Colonic mucosa (tissue), 4 donors: ENCODE measurements at regions not wholly inside any gene's neighbourhood (a gene's known extent, or its start where the extent isn't known, plus 50 kb on each side); places are given as distances from the start of the nearest gene placed in this dataset.

Experiments
- DNase-seq: peaks from one replicate; pipeline ENCODE4 v3.0.0-alpha.2; 2020
- H3K27ac ChIP-seq: fragments of 200-600 bp; one replicate; pipeline ENCODE4 v1.8.0; 2021
- H3K27me3 ChIP-seq: fragments of 200-600 bp; one replicate; pipeline ENCODE4 v1.8.0; 2021
- H3K36me3 ChIP-seq: fragments of 200-600 bp; one replicate; pipeline ENCODE4 v1.8.0; 2021
- H3K4me1 ChIP-seq: fragments of 200-600 bp; one replicate; pipeline ENCODE4 v1.8.0; 2021; ENCODE audit warnings: mild to moderate bottlenecking
- H3K4me3 ChIP-seq: fragments of 200-600 bp; one replicate; pipeline ENCODE4 v1.8.0; 2021
- H3K9ac ChIP-seq, 2 donors: one replicate each; pipeline ENCODE4 v1.7.0; 2013; ENCODE audit warnings: control low read depth in 2 of 2, low read depth in 2 of 2, low read length in 2 of 2
- H3K9me3 ChIP-seq: fragments of 200-600 bp; one replicate; pipeline ENCODE4 v1.8.0; 2021
- intact Hi-C: fragments of 100-400 bp; cut with DNase I; formaldehyde crosslinking; loops from one replicate; pipeline ENCODE4 v1.14.1; 2022
- TF ChIP-seq, protein P1 (sequence below): fragments of 200-600 bp; IDR thresholded peaks from one replicate; pipeline ENCODE4 v1.8.0; 2022; ENCODE audit warnings: antibody characterized with exemption, mild to moderate bottlenecking
- donor health status: healthy.
- donor health status: DM: no; HTN: no; CAD: no.
- donor health status: DM: no; HTN: no; CAD: no.

DNA sequence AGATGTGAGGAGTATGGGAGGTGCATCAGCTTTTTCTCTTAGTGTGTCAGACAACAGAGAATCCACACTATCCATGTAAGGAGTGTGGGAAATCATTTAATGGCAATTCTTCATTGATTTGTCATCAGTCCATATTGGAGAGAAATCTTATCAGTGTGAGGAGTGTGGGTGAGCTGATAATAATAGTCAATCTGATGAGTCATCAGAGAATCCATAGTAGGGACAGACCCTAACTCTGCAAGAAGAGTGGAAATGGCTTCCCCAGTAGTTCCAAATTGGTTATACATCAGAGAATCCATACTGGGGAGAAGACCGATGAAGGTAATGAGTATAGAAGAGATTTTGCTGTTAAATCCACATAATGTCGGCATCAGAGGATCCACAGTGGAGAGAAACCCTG lies 150.5 kb upstream of the THUMPD2 start:
- Histone ChIP-seq H3K27me3 (no peaks in the 10 kb centered on the region), H3K36me3 (no peaks in the 10 kb centered on the region), H3K9ac (no peak overlapping the region), H3K9me3 (no peaks in the 10 kb centered on the region), H3K27ac (no peak overlapping the region), H3K4me3 (no peak overlapping the region), H3K4me1 (no peaks in the 10 kb centered on the region)
- intact Hi-C loops = no loop called here
- TF ChIP-seq, protein P1, sequence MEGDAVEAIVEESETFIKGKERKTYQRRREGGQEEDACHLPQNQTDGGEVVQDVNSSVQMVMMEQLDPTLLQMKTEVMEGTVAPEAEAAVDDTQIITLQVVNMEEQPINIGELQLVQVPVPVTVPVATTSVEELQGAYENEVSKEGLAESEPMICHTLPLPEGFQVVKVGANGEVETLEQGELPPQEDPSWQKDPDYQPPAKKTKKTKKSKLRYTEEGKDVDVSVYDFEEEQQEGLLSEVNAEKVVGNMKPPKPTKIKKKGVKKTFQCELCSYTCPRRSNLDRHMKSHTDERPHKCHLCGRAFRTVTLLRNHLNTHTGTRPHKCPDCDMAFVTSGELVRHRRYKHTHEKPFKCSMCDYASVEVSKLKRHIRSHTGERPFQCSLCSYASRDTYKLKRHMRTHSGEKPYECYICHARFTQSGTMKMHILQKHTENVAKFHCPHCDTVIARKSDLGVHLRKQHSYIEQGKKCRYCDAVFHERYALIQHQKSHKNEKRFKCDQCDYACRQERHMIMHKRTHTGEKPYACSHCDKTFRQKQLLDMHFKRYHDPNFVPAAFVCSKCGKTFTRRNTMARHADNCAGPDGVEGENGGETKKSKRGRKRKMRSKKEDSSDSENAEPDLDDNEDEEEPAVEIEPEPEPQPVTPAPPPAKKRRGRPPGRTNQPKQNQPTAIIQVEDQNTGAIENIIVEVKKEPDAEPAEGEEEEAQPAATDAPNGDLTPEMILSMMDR = no peak
- no peak for DNase-seq

DNA sequence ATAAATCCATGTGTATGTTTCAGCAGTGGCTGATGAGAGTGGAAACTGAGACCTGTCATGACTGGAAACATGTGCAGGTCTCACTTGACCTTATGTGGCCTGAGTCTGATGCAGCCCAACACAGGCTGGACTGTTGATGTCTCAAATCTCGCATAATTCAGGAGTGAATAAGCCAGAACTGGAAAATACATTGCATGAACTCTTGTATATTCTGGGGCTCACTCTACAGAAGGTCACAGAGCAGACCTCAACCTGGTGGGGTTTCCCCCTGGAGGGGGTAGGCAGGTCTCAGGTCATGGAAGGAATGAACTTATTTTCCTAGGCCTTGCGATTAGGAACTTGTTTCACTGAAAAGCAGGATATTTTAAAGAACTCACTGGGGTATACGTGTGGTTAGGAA lies 146.3 kb upstream of the THUMPD2 start:
- H3K9ac ChIP-seq = no peak overlapping the region
- no peaks in the 10 kb centered on the region for H3K27me3 ChIP-seq
- TF ChIP-seq, protein P1 = no peak
- no peak overlapping the region for H3K4me3 ChIP-seq
- H3K4me1 ChIP-seq = no peaks in the 10 kb centered on the region
- H3K36me3 ChIP-seq = no peaks in the 10 kb centered on the region
- DNase-seq = no peak
- no peaks in the 10 kb centered on the region for H3K9me3 ChIP-seq
- intact Hi-C loops = no loop called here
- no peak overlapping the region for H3K27ac ChIP-seq

DNA sequence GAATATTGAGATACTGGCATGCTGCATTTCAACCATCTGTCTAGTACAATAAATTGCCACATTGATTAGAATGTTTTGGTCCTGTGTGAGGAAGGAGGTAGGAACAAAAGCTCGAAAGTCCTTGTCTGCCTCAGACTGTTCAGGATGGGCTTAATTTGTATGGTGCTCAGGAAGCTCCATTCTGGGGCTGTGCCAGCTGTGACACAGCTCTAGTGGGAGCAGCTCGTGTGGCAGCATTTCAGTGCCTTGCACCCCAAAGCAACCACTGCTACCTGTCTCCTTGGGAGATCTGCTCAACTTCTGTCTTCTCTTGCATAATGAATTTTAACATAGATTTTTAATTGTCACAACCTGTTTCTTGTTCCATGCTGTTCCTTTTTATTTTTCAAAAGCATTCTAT lies 144.4 kb upstream of the THUMPD2 start:
- H3K27me3 ChIP-seq = no peaks in the 10 kb centered on the region
- no peak overlapping the region for H3K27ac ChIP-seq
- H3K4me1 ChIP-seq = no peaks in the 10 kb centered on the region
- no peak overlapping the region for H3K4me3 ChIP-seq
- TF ChIP-seq, protein P1 = no peak
- no peak overlapping the region for H3K9ac ChIP-seq
- DNase-seq = no peak
- intact Hi-C loops = no loop called here
- no peaks in the 10 kb centered on the region for H3K9me3 ChIP-seq
- no peaks in the 10 kb centered on the region for H3K36me3 ChIP-seq

DNA sequence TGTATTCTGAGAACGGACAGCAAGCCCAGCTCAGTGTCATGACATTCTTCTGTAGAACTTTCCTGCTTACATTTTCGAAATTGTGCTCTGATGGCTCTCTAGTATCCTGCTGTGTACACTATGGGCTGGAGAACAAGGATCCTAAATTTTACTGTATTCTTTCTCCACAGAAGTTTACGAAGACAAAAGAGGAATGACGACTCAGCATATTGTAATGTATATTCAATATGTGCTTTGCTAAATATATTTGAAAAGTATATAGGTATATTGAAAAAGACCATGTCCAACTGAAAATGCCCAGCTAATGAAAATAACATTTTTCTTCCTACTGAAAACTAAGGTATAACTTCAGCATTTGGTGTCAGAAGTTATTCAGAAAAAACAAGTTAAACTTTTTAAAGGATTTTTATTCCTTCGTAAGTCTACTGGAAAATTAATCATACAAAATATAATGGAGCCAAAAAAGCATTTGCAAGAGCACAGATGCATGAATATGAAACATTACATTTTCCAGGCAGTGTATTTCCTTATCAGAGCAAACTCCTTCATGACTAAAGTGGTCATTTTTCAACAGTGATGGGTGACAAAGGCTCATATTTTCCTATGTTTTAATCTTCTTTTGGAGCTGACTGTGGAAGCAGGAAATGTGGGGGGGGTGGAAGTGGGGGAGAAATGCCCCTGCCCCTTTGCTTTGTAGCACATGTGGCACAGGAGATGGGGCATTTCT lies 143.8 kb upstream of the THUMPD2 start:
- TF ChIP-seq, protein P1 = no peak
- Histone ChIP-seq H3K4me1 (no peaks in the 10 kb centered on the region), H3K9ac (no peak overlapping the region), H3K27ac (no peak overlapping the region), H3K36me3 (no peaks in the 10 kb centered on the region), H3K4me3 (no peak overlapping the region), H3K9me3 (no peaks in the 10 kb centered on the region), H3K27me3 (no peaks in the 10 kb centered on the region)
- intact Hi-C loops = no loop called here
- DNase-seq = no peak

DNA sequence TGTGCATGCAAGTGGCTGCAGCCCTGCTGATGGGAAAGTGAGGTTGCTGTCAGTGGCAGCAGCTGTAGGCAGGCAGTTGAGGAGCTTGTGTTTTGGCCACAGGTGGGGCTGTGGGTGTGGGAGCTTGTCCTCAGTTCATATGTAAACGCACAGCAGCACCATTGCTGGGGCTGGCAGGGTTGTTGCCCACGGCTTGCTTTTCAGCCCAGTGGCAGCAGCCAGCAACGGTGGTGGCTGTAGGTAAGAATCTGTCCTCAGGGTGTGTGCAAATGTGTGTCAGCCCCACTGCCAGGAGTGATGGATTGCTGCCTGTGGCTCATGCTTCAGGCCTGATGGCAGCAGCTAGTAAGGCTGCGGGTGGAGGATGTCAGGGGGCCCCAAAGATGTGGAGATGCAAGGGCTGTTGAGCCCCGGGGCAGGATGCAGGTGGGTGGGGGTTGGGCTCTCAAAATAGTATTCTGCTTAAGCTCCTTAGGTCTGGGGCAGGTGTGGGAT lies 141.3 kb upstream of the THUMPD2 start:
- Histone ChIP-seq H3K4me3 (no peak overlapping the region), H3K9ac (no peak overlapping the region), H3K4me1 (no peaks in the 10 kb centered on the region), H3K36me3 (no peaks in the 10 kb centered on the region), H3K9me3 (no peaks in the 10 kb centered on the region), H3K27me3 (no peaks in the 10 kb centered on the region), H3K27ac (no peak overlapping the region)
- DNase-seq = no peak
- TF ChIP-seq, protein P1 = no peak
- intact Hi-C loops = no loop called here
